HEK293T (cell line): ENCODE measurements at regions not wholly inside any gene's neighbourhood (a gene's known extent, or its start where the extent isn't known, plus 50 kb on each side); places are given as distances from the start of the nearest gene placed in this dataset.

Experiments used
- ARNT ChIP-seq: fragments of 450-650 bp; IDR thresholded peaks from 2 replicates; pipeline ENCODE4 v1.6.1; 2017; ENCODE audit warnings: mild to moderate bottlenecking
- BHLHE40 ChIP-seq: fragments of 450-650 bp; IDR thresholded peaks from 2 replicates; pipeline ENCODE4 v1.6.1; 2016; ENCODE audit warnings: mild to moderate bottlenecking, moderate library complexity, borderline replicate concordance
- ELF4 ChIP-seq: fragments of 450-650 bp; IDR thresholded peaks from 2 replicates; pipeline ENCODE4 v1.6.1; 2017; ENCODE audit warnings: antibody characterized with exemption
- FOXA1 ChIP-seq: fragments of 450-650 bp; IDR thresholded peaks from 2 replicates; pipeline ENCODE4 v1.6.1; 2016; ENCODE audit warnings: mild to moderate bottlenecking
- FOXM1 ChIP-seq: fragments of 450-650 bp; IDR thresholded peaks from 2 replicates; pipeline ENCODE4 v1.6.1; 2017; ENCODE audit warnings: mild to moderate bottlenecking, borderline replicate concordance
- HDGF ChIP-seq: fragments of 450-650 bp; IDR thresholded peaks from 2 replicates; pipeline ENCODE4 v1.6.1; 2017; ENCODE audit warnings: antibody characterized with exemption, borderline replicate concordance
- LEF1 ChIP-seq: fragments of 450-650 bp; IDR thresholded peaks from 2 replicates; pipeline ENCODE4 v1.6.1; 2017; ENCODE audit warnings: mild to moderate bottlenecking, borderline replicate concordance
- SP1 ChIP-seq: fragments of 450-650 bp; IDR thresholded peaks from 2 replicates; pipeline ENCODE4 v1.6.1; 2017
- SUZ12 ChIP-seq: fragments of 450-650 bp; IDR thresholded peaks from 2 replicates; pipeline ENCODE4 v1.6.1; 2016; ENCODE audit warnings: mild to moderate bottlenecking
- TARDBP ChIP-seq: fragments of 450-650 bp; IDR thresholded peaks from 2 replicates; pipeline ENCODE4 v1.6.1; 2016

DNA sequence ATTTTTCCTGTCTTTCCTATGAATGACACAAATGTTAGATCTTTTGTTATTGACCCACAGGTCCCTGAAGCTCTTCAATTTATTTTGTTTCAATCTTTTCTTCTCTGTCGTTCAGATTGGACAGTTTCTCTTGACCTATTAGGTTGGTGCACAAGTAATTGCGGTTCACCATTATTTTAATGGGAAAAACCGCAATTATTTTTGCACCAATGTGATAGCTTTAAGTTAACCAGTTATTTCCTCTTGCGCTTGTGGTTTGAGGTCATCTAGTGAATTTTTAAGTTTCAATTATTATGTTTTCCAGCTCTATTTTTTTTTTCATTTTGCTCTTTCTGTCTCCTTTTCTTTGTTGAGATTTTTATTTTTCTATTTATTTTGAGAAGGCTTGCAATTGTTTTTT lies 399.2 kb downstream of the INHBA start:
- no peak for TF ChIP-seq LEF1
- TF ChIP-seq SUZ12: no peak
- TF ChIP-seq FOXA1: no peak
- no peak for TF ChIP-seq FOXM1
- TF ChIP-seq TARDBP: no peak
- no peak for TF ChIP-seq HDGF
- no peak for TF ChIP-seq SP1
- no peak for TF ChIP-seq BHLHE40
- TF ChIP-seq ARNT: no peak
- peak; percentile 71 for TF ChIP-seq ELF4
